OCI-LY1 (cell line): ENCODE measurements at regions not wholly inside any gene's neighbourhood (a gene's known extent, or its start where the extent isn't known, plus 50 kb on each side); places are given as distances from the start of the nearest gene placed in this dataset.

Experiments used
- H2AFZ ChIP-seq: fragments of 200-600 bp; sonication (generic), shearing (Covaris generic); 2 replicates; pipeline ENCODE4 v1.6.0; 2014; ENCODE audit warnings: antibody characterized with exemption, mild to moderate bottlenecking, low read length
- H3F3A ChIP-seq: fragments of 200-600 bp; sonication (generic), shearing (Covaris generic); 2 replicates; pipeline ENCODE4 v1.6.0; 2014; ENCODE audit warnings: mild to moderate bottlenecking, antibody characterized with exemption, low read length, moderate library complexity; ENCODE audit not compliant: insufficient read depth
- H3K27ac ChIP-seq: fragments of 200-600 bp; sonication (generic); 2 replicates; pipeline ENCODE4 v1.5.1; 2014; ENCODE audit warnings: low read length, mixed run types, mild to moderate bottlenecking, low read depth; ENCODE audit not compliant: poor library complexity, severe bottlenecking
- H3K27me3 ChIP-seq: fragments of 200-600 bp; sonication (generic); 2 replicates; pipeline ENCODE4 v1.6.0; 2014; ENCODE audit warnings: antibody characterized with exemption, mild to moderate bottlenecking, low read length, moderate library complexity; ENCODE audit not compliant: insufficient read depth
- H3K36me3 ChIP-seq: fragments of 200-600 bp; sonication (generic); 2 replicates; pipeline ENCODE4 v1.6.1; 2014; ENCODE audit warnings: mild to moderate bottlenecking, antibody characterized with exemption, low read length, moderate library complexity, mixed read lengths; ENCODE audit not compliant: insufficient read depth
- H3K4me1 ChIP-seq: fragments of 200-600 bp; sonication (generic); 2 replicates; pipeline ENCODE4 v1.5.1; 2014; ENCODE audit warnings: mild to moderate bottlenecking, low read length, moderate library complexity; ENCODE audit not compliant: insufficient read depth, severe bottlenecking
- H3K4me2 ChIP-seq: fragments of 200-600 bp; sonication (generic), shearing (Covaris generic); 2 replicates; pipeline ENCODE4 v1.6.1; 2014; ENCODE audit warnings: low read length
- H3K4me3 ChIP-seq: fragments of 200-600 bp; sonication (generic); 2 replicates; pipeline ENCODE4 v1.5.1; 2014; ENCODE audit warnings: low read length, low read depth, mild to moderate bottlenecking, mixed read lengths; ENCODE audit not compliant: poor library complexity, severe bottlenecking
- H3K79me2 ChIP-seq: fragments of 200-600 bp; shearing (Covaris generic); 2 replicates; pipeline ENCODE4 v1.6.1; 2016; ENCODE audit warnings: mixed run types, low read length, mixed read lengths; ENCODE audit not compliant: insufficient read depth
- H3K9ac ChIP-seq: fragments of 200-600 bp; sonication (generic), shearing (Covaris generic); 2 replicates; pipeline ENCODE4 v1.6.1; 2014; ENCODE audit warnings: mild to moderate bottlenecking, low read length, mixed read lengths
- H3K9me2 ChIP-seq: fragments of 200-600 bp; sonication (generic), shearing (Covaris generic); 2 replicates; pipeline ENCODE4 v1.6.1; 2014; ENCODE audit warnings: low read depth, mild to moderate bottlenecking, low read length, mixed read lengths
- H3K9me3 ChIP-seq: fragments of 200-600 bp; shearing (Covaris generic); 2 replicates; pipeline ENCODE4 v1.6.1; 2014; ENCODE audit warnings: low read length, mixed read lengths
- H4K20me1 ChIP-seq: fragments of 200-600 bp; sonication (generic), shearing (Covaris generic); 2 replicates; pipeline ENCODE4 v1.6.0; 2016; ENCODE audit warnings: mild to moderate bottlenecking, low read length; ENCODE audit not compliant: insufficient read depth
- EZH2 ChIP-seq: fragments of 200-600 bp; sonication (generic), shearing (Covaris generic); IDR thresholded peaks from 2 replicates; pipeline ENCODE4 v1.8.0; 2017; ENCODE audit warnings: borderline replicate concordance, mixed run types, mild to moderate bottlenecking, antibody characterized with exemption, low read length, moderate library complexity, mixed read lengths
- TF ChIP-seq, protein P1 (sequence below): fragments of 200-600 bp; sonication (generic), shearing (Covaris generic); IDR thresholded peaks from 2 replicates; pipeline ENCODE4 v1.5.1; 2017; ENCODE audit warnings: mild to moderate bottlenecking, antibody characterized with exemption, low read length, moderate library complexity, mixed read lengths

DNA sequence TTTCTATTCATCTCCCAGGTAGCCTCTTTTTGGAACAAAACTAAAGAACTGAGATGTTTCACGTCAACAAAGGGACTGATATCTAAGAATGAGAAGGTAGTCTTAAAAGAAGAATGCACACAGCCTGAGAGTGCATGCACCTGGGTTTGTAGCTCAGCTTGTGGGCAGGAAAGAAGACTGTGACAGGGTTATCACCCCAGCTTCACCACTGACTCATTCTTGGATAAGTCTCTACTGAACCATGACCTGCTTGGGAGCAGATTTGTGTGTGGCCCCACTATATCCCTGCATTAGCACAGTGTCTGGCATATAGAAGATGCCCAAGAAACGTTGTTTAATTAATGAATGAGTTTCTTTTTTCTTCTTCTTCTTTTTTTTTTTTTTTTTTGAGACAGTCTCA lies 187.5 kb downstream of the GPAM start:
- Histone ChIP-seq H3K4me3 (no peak overlapping the region), H3K9me2 (no peaks in the 10 kb centered on the region), H3K4me2 (no peak overlapping the region), H3K36me3 (no peaks in the 10 kb centered on the region), H4K20me1 (no peaks in the 10 kb centered on the region), H3K27me3 (no peaks in the 10 kb centered on the region), H3F3A (no peaks in the 10 kb centered on the region), H3K27ac (no peak overlapping the region), H2AFZ (no peak overlapping the region), H3K9ac (no peak overlapping the region), H3K4me1 (no peaks in the 10 kb centered on the region), H3K9me3 (no peaks in the 10 kb centered on the region), H3K79me2 (no peaks in the 10 kb centered on the region)
- TF ChIP-seq, protein P1, sequence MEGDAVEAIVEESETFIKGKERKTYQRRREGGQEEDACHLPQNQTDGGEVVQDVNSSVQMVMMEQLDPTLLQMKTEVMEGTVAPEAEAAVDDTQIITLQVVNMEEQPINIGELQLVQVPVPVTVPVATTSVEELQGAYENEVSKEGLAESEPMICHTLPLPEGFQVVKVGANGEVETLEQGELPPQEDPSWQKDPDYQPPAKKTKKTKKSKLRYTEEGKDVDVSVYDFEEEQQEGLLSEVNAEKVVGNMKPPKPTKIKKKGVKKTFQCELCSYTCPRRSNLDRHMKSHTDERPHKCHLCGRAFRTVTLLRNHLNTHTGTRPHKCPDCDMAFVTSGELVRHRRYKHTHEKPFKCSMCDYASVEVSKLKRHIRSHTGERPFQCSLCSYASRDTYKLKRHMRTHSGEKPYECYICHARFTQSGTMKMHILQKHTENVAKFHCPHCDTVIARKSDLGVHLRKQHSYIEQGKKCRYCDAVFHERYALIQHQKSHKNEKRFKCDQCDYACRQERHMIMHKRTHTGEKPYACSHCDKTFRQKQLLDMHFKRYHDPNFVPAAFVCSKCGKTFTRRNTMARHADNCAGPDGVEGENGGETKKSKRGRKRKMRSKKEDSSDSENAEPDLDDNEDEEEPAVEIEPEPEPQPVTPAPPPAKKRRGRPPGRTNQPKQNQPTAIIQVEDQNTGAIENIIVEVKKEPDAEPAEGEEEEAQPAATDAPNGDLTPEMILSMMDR = no peak
- no peak for TF ChIP-seq EZH2

DNA sequence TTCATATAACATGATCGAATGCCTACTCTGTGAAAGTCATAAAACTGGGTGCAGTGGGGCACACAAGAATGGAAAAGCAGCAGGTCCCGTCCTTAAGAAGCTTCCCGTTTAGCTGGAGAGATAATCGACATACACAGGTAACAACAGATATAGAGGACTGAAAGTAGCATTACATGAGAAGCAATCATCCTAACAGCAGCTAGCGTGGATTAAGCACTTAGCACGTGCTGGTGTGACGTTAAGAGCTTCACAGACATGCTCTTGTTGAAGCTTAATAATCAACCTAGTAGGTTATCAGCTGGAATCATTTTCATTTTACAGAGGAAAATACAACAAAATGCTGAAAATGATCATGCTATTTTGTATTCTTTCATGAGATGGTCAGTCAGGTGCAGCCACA lies 184.8 kb downstream of the GPAM start:
- Histone ChIP-seq H4K20me1 (no peaks in the 10 kb centered on the region), H3K27me3 (no peaks in the 10 kb centered on the region), H3K4me3 (no peak overlapping the region), H3F3A (no peaks in the 10 kb centered on the region), H3K79me2 (no peaks in the 10 kb centered on the region), H3K9me3 (no peaks in the 10 kb centered on the region), H3K9ac (no peak overlapping the region), H3K4me2 (no peak overlapping the region), H2AFZ (no peak overlapping the region), H3K4me1 (no peaks in the 10 kb centered on the region), H3K9me2 (no peaks in the 10 kb centered on the region), H3K36me3 (no peaks in the 10 kb centered on the region), H3K27ac (no peak overlapping the region)
- TF ChIP-seq, protein P1 = no peak

- H3K4me3 ChIP-seq = no peak overlapping the region
- no peak overlapping the region for H3K4me2 ChIP-seq
- H2AFZ ChIP-seq = no peak overlapping the region
- H3F3A ChIP-seq = no peaks in the 10 kb centered on the region
- H3K79me2 ChIP-seq = no peaks in the 10 kb centered on the region
- H4K20me1 ChIP-seq = no peaks in the 10 kb centered on the region
- H3K27me3 ChIP-seq = no peaks in the 10 kb centered on the region
- no peaks in the 10 kb centered on the region for H3K9me2 ChIP-seq
- H3K27ac ChIP-seq = no peak overlapping the region
- H3K9me3 ChIP-seq = no peaks in the 10 kb centered on the region
- no peak overlapping the region for H3K9ac ChIP-seq
- no peaks in the 10 kb centered on the region for H3K36me3 ChIP-seq
- TF ChIP-seq, protein P1 = no peak
- no peak for TF ChIP-seq EZH2
- no peaks in the 10 kb centered on the region for H3K4me1 ChIP-seq
Measured at GRCh38 chr10:111999205-111999914, 184.2 kb downstream of the GPAM start.
